ENCODE measurements at regions not wholly inside any gene's neighbourhood (a gene's known extent, or its start where the extent isn't known, plus 50 kb on each side); places are given as distances from the start of the nearest gene placed in this dataset.
"Not testable (repeated sequence)": the region's sequence is repeated elsewhere in the genome, so short reads cannot be mapped to it uniquely, and the experiment has no call there.

- no peak overlapping the region for H3K27ac Mint-ChIP-seq (ENCODE audit: unreplicated experiment)
- peaks cover 8% of the 10 kb centered on the region for H3K27me3 Mint-ChIP-seq (ENCODE audit: insufficient read depth, unreplicated experiment)
- Histone ChIP-seq H3K27me3 (replicated peaks; ENCODE audit: control insufficient read depth, insufficient read depth, low read length) (no peaks in the 10 kb centered on the region), H3K36me3 (ENCODE audit: control insufficient read depth, insufficient read depth, low read length) (no peaks in the 10 kb centered on the region), H3K4me3 (ENCODE audit: low read depth, low read length) (no peak overlapping the region), H3K9me3 (no peaks in the 10 kb centered on the region), H3K4me1 (no peaks in the 10 kb centered on the region)
- intact Hi-C loops (cut with micrococcal nuclease; ENCODE audit: unreplicated experiment): no loop called here
- H3K4me1 Mint-ChIP-seq (ENCODE audit: low read depth, unreplicated experiment): no peaks in the 10 kb centered on the region
- no peaks in the 10 kb centered on the region for H3K36me3 Mint-ChIP-seq (ENCODE audit: insufficient read depth, unreplicated experiment)
- no peak for TF ChIP-seq CTCF (IDR thresholded peaks at IDR 0.05; ENCODE audit: insufficient read depth in 1 of 2, low read depth in 1 of 2, low read length in 1 of 2, severe bottlenecking in 1 of 2, unreplicated experiment in 1 of 2)
- no peak overlapping the region for H3K4me3 Mint-ChIP-seq (ENCODE audit: unreplicated experiment)
- no peak for DNase-seq
- ChIA-PET POLR2A (no interaction called here), CTCF (no interaction called here)
- no TSS peak for BruUV-seq (replicated peaks)
- no peaks in the 10 kb centered on the region for H3K9me3 Mint-ChIP-seq (ENCODE audit: unreplicated experiment)
Observed at GRCh38 chr2:2455151-2455550, 124.1 kb upstream of the MYT1L start.

- Histone ChIP-seq H3K27me3 (replicated peaks; ENCODE audit: control insufficient read depth, insufficient read depth, low read length) (no peaks in the 10 kb centered on the region), H3K4me1 (no peaks in the 10 kb centered on the region), H3K36me3 (ENCODE audit: control insufficient read depth, insufficient read depth, low read length) (no peaks in the 10 kb centered on the region), H3K4me3 (ENCODE audit: low read depth, low read length) (no peak overlapping the region), H3K9me3 (no peaks in the 10 kb centered on the region)
- Mint-ChIP-seq H3K4me1 (ENCODE audit: low read depth, unreplicated experiment) (no peaks in the 10 kb centered on the region), H3K9me3 (ENCODE audit: unreplicated experiment) (no peaks in the 10 kb centered on the region), H3K27ac (ENCODE audit: unreplicated experiment) (no peak overlapping the region), H3K4me3 (ENCODE audit: unreplicated experiment) (no peak overlapping the region), H3K36me3 (ENCODE audit: insufficient read depth, unreplicated experiment) (no peaks in the 10 kb centered on the region), H3K27me3 (ENCODE audit: insufficient read depth, unreplicated experiment) (peaks cover 5% of the 10 kb centered on the region)
- no TSS peak for BruUV-seq (replicated peaks)
- no peak for TF ChIP-seq CTCF (IDR thresholded peaks at IDR 0.05; ENCODE audit: insufficient read depth in 1 of 2, low read depth in 1 of 2, low read length in 1 of 2, severe bottlenecking in 1 of 2, unreplicated experiment in 1 of 2)
- intact Hi-C loops (cut with micrococcal nuclease; ENCODE audit: unreplicated experiment): no loop called here
- CTCF ChIA-PET: no interaction called here
- POLR2A ChIA-PET: no interaction called here
- DNase-seq: no peak
Observed at GRCh38 chr2:2452961-2453360, 121.9 kb upstream of the MYT1L start.

DNA sequence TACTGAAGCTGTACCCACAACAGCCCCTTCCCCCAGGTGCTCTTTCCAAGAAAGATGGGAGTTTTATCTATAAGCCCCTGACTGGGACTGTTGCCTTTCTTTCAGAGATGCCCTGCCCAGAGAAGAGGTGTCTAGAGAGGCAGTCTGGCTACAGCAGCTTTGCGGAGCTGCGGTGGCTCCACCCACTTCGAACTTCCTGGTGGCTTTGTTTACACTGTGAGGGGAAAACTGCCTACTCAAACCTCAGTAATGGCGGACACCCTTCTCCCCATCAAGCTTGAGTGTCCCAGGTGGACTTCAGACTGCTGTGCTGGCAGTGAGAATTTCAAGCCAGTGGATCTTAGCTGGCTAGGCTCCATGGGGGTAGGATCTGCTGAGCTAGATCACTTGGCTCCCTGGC lies 120.2 kb upstream of the MYT1L start:
- DNase-seq; H3K36me3 ChIP-seq (ENCODE audit: control insufficient read depth, insufficient read depth, low read length); H3K4me3 Mint-ChIP-seq (ENCODE audit: unreplicated experiment); BruUV-seq (replicated peaks); H3K4me1 Mint-ChIP-seq (ENCODE audit: low read depth, unreplicated experiment); POLR2A ChIA-PET; H3K27me3 Mint-ChIP-seq (ENCODE audit: insufficient read depth, unreplicated experiment); H3K4me1 ChIP-seq; H3K36me3 Mint-ChIP-seq (ENCODE audit: insufficient read depth, unreplicated experiment); intact Hi-C loops (cut with micrococcal nuclease; ENCODE audit: unreplicated experiment); CTCF ChIA-PET; H3K4me3 ChIP-seq (ENCODE audit: low read depth, low read length); H3K9me3 ChIP-seq; H3K9me3 Mint-ChIP-seq (ENCODE audit: unreplicated experiment); H3K27ac Mint-ChIP-seq (ENCODE audit: unreplicated experiment); H3K27me3 ChIP-seq (replicated peaks; ENCODE audit: control insufficient read depth, insufficient read depth, low read length): not testable (repeated sequence)

DNA sequence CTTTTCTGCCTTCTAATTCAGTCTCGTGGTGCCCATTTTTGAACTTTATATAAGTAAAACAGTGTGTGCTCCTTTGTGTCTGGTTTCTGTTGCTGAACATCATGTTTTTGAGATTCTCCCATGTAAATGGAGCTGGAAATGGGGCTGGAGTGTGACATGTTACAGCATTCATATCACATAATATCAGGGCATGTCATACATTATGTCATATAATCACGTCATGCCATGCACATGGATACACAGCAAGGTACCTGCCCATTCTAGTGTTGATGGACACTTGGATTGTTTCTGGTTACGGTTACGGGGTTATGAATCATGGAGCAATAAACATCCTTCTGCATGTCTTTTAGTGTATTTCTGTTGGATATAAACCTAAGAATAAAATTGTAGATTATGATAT lies 117.1 kb upstream of the MYT1L start:
- intact Hi-C loops (cut with micrococcal nuclease; ENCODE audit: unreplicated experiment): no loop called here
- ChIA-PET POLR2A (no interaction called here), CTCF (no interaction called here)
- no peak for TF ChIP-seq CTCF (IDR thresholded peaks at IDR 0.05; ENCODE audit: insufficient read depth in 1 of 2, low read depth in 1 of 2, low read length in 1 of 2, severe bottlenecking in 1 of 2, unreplicated experiment in 1 of 2)
- Histone ChIP-seq H3K27me3 (replicated peaks; ENCODE audit: control insufficient read depth, insufficient read depth, low read length) (no peaks in the 10 kb centered on the region), H3K9me3 (no peaks in the 10 kb centered on the region), H3K4me1 (no peaks in the 10 kb centered on the region), H3K36me3 (ENCODE audit: control insufficient read depth, insufficient read depth, low read length) (no peaks in the 10 kb centered on the region), H3K4me3 (ENCODE audit: low read depth, low read length) (no peak overlapping the region)
- BruUV-seq (replicated peaks): no TSS peak
- Mint-ChIP-seq H3K9me3 (ENCODE audit: unreplicated experiment) (no peaks in the 10 kb centered on the region), H3K36me3 (ENCODE audit: insufficient read depth, unreplicated experiment) (no peaks in the 10 kb centered on the region), H3K27me3 (ENCODE audit: insufficient read depth, unreplicated experiment) (peaks cover 3% of the 10 kb centered on the region), H3K4me3 (ENCODE audit: unreplicated experiment) (no peak overlapping the region), H3K4me1 (ENCODE audit: low read depth, unreplicated experiment) (no peaks in the 10 kb centered on the region), H3K27ac (ENCODE audit: unreplicated experiment) (no peak overlapping the region)
- no peak for DNase-seq

Measured in Caco-2 (cell line).